WI38 (cell line): ENCODE measurements at regions not wholly inside any gene's neighbourhood (a gene's known extent, or its start where the extent isn't known, plus 50 kb on each side); places are given as distances from the start of the nearest gene placed in this dataset.
A peak's percentile ranks its signal among the peaks of the same experiment; 100 is the strongest.

Experiments used
- H3K4me3 ChIP-seq: 2 replicates; pipeline ENCODE4 v1.5.1; 2011; ENCODE audit warnings: low read depth, mild to moderate bottlenecking, control low read depth, low read length
- TF ChIP-seq, protein P1 (sequence below): IDR thresholded peaks from 2 replicates; pipeline ENCODE4 v1.5.1; 2012; ENCODE audit warnings: low read depth, mild to moderate bottlenecking, control low read depth, low read length

DNA sequence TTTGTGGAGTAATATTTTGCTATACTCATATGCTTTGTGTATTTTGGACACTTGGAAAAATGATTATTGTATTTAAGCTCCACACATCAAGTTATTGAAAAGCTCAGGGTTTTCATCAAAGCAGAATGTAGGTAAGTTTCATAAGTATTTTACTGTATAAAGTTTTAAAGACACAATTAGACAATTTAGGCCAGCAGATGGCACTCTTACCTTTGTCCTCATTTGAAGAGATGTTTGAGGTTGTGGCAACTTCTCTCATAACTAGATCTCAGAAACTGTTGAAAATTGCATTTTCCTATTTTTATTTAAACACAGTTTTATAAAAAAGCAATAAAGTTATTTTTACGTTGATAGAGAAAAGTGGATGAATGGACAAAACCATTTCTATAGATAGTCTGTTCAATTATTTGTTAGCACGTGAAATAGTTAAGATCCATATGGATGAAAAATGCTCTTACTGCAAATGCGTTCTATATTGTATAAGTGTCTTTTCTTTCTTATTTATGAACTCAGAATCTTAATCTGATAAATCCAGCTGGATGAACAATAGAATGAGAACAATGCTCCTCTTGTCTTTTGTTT, 300.0 kb downstream of the AEBP2 start:
- H3K4me3 ChIP-seq: no peak overlapping the region
- TF ChIP-seq, protein P1, sequence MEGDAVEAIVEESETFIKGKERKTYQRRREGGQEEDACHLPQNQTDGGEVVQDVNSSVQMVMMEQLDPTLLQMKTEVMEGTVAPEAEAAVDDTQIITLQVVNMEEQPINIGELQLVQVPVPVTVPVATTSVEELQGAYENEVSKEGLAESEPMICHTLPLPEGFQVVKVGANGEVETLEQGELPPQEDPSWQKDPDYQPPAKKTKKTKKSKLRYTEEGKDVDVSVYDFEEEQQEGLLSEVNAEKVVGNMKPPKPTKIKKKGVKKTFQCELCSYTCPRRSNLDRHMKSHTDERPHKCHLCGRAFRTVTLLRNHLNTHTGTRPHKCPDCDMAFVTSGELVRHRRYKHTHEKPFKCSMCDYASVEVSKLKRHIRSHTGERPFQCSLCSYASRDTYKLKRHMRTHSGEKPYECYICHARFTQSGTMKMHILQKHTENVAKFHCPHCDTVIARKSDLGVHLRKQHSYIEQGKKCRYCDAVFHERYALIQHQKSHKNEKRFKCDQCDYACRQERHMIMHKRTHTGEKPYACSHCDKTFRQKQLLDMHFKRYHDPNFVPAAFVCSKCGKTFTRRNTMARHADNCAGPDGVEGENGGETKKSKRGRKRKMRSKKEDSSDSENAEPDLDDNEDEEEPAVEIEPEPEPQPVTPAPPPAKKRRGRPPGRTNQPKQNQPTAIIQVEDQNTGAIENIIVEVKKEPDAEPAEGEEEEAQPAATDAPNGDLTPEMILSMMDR: peak; percentile 21; the same call in 1 of the 2 replicates

DNA sequence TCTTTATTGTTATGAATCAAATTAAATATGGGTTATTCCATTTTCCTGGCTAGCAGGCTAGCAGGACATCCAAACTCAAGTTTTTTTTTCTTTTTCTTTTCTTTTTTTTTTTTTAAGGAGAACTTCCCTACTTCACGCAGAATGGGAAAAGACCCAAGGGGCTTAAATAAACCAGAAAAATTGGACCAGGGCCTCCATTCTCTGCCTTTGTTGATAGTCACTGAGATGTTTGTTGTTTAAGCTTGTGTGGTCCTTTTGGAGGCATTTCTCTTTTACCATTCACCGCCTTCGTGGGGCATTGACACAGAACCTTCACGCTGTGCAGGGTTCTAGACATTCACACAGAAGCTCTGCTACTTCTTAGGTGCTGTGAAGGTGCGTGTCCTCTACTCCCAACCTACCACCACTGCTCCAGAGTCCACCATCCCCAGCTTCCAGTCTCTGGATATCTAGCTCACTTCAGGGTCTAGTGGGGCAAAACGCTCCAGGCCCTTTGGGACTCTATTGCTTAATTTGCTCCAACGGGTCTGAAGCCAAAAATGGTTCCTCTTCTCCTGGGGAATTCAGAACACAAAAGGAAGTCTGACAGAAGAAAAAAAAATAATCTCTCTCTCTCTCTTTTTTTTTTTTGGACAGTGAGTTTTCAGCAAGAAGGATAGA, 301.3 kb downstream of the AEBP2 start:
- no peak overlapping the region for H3K4me3 ChIP-seq
- TF ChIP-seq, protein P1: no peak

DNA sequence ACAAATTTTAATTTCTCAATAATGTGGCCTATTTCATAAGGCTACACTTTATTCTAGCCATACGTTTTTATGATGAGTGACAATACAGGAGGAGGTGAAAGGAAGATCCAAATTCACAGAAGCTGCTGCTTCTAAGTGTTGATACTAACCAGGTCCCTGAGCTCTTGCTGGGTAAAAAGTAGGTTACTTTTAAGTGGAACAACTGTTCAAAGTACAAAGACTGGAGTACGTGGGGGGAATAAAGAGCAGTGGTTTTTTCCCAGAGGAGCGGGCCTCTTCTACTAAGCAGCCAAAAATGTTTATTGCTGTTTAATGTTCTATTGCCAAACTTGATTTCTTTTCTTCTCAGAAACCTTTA, 301.8 kb downstream of the AEBP2 start:
- TF ChIP-seq, protein P1: no peak
- H3K4me3 ChIP-seq: no peak overlapping the region

DNA sequence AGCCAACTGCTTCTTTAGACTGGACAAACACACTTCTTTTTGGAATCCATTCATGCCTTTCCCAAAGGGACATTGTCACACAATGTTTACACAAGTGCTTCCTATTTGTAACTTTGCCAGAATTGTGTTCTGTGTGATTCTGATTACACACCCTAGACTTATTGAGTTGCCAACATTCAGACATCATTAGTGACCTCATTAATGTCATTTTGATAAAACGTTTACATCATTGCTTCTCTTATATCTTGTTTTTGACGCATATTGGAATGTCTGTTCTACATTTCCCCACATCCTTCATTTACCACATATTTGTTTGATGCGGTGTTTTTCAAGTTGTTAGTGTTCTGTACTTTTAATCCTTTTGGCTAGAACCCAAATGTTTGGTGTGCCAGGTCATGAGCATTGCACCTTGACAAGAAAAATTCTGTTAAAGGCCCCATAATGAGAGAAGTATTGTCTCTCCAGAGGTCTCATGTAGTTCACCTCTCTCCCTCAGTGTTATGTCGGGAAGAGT, 305.5 kb downstream of the AEBP2 start:
- no peak overlapping the region for H3K4me3 ChIP-seq

DNA sequence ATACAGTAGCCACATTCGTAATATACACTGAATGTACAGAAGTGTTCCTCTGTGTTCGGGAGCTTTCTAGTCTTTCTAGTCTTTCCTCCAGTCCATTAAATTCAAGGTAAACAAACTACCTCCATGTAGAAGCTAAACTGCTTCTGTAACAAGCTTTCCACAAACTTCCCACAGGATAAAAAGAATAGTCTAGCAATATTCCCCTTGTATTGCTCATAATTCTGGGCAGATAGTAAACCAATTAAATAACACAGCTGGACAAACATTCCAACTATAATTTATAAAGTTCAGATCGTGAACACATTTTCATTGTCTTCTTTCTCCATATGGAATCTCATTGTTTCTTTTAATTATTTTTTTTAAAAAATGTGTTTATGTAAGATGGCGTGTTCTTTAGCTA, 307.2 kb downstream of the AEBP2 start:
- no peak overlapping the region for H3K4me3 ChIP-seq
- TF ChIP-seq, protein P1: no peak

More for the DNA sequence above, 305.5 kb downstream of the AEBP2 start:
- TF ChIP-seq, protein P1: no peak

DNA sequence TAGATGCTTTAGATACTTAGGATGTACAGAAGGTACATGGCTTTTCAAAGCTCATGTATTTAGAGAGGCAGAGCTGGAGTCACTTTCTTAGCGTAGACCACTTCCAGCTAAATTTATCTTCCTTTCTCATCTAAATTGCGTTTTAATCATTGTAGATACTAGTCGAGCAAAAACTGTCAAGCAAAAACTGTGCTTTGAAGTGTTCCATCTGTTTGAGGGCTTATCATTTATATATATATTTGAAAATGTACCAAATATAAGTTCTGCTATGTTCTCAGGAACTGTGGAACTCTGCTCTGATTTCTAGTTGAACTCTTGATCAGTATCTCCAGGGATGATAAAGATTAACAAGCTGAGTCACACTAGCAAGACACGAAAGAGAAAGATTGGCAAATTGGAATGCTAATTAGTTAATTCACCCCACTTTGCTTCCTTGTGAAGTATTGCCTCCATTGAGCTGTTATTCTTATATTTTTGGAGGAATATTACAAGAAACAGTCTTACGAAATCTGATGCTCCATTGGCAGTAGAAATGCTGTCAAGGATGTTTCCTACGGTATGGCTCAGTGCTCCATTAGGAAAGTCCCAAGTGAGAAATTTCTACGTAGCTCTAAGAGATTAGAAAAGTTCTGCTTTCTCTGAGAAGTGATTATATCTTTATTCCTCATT, 310.7 kb downstream of the AEBP2 start:
- TF ChIP-seq, protein P1: no peak
- no peak overlapping the region for H3K4me3 ChIP-seq

DNA sequence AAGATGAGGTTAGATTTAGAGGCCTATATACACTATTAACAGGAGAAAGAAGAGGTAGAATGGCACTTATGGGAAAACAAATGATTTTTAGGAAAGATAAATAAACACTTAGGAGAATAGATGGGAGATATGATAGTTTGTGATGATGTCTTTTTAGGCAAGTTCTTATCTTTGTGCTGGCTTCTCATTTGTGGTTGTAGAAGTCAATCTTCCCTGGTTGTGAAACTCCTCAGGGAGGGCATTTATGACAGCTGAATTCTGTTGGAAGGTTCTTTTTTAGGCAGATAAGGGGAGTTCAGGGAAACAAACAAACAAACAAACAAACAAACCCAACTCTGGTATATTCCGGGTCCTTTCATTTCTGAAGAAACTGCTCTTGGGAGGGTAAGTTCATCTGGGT, 311.8 kb downstream of the AEBP2 start:
- H3K4me3 ChIP-seq: no peak overlapping the region
- TF ChIP-seq, protein P1: no peak
